ENCODE measurements at regions not wholly inside any gene's neighbourhood (a gene's known extent, or its start where the extent isn't known, plus 50 kb on each side); places are given as distances from the start of the nearest gene placed in this dataset.

DNA sequence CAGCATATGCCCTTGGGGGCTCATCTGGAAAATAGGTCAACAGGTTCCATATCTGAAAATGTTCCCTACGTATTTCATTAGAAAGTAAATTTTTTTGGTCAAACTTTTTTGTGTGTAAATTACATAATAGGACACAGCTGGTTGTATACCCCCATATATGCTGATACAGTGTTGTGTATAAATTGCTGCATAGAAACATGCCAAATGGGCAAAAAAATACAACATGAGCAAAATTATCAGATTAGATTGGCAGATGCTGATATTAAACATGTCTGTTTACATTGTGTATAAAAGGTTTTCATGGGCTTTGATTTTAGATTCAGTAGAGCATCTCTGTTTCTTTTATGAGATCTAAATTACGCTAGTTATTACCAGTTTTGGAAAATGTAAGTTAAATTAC, 2223.0 kb downstream of the MAT2B start:
- TF ChIP-seq, protein P1, sequence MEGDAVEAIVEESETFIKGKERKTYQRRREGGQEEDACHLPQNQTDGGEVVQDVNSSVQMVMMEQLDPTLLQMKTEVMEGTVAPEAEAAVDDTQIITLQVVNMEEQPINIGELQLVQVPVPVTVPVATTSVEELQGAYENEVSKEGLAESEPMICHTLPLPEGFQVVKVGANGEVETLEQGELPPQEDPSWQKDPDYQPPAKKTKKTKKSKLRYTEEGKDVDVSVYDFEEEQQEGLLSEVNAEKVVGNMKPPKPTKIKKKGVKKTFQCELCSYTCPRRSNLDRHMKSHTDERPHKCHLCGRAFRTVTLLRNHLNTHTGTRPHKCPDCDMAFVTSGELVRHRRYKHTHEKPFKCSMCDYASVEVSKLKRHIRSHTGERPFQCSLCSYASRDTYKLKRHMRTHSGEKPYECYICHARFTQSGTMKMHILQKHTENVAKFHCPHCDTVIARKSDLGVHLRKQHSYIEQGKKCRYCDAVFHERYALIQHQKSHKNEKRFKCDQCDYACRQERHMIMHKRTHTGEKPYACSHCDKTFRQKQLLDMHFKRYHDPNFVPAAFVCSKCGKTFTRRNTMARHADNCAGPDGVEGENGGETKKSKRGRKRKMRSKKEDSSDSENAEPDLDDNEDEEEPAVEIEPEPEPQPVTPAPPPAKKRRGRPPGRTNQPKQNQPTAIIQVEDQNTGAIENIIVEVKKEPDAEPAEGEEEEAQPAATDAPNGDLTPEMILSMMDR (conservative IDR thresholded peaks at IDR 0.05; ENCODE audit: control insufficient read depth, insufficient read depth, low read depth, low read length) = no peak
- no peak for DNase-seq (ENCODE audit: low read depth)
- no peak overlapping the region for H3K4me3 ChIP-seq (ENCODE audit: control insufficient read depth, low read depth, low read length)

DNA sequence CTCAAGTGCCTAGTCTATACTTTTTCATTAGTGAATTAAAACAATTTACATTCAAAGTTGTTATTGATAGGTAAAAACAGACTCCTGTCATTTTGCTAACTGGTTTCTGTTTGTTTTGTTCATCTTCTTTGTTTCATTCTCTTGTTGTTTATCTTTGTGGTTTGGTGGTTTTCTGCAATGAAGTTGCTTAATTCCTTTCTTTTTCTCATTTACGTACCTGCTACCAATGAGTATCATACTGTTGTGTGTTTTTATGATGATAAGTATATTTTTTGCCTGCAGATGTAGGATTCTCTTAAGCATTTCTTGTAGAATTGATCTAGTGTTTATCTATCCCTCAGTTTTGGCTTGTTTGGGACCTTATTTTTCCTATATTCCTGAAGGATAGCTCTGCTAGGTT, 2230.0 kb downstream of the MAT2B start:
- TF ChIP-seq, protein P1 (conservative IDR thresholded peaks at IDR 0.05; ENCODE audit: control insufficient read depth, insufficient read depth, low read depth, low read length) = no peak
- DNase-seq (ENCODE audit: low read depth) = no peak

GRCh38 chr5:165739079-165739741, 2233.8 kb downstream of the MAT2B start:
- no peak for DNase-seq (ENCODE audit: low read depth)
- no peak overlapping the region for H3K4me3 ChIP-seq (ENCODE audit: control insufficient read depth, low read depth, low read length)
- TF ChIP-seq, protein P1 (conservative IDR thresholded peaks at IDR 0.05; ENCODE audit: control insufficient read depth, insufficient read depth, low read depth, low read length) = no peak

More for the DNA sequence above, 2230.0 kb downstream of the MAT2B start:
- no peak overlapping the region for H3K4me3 ChIP-seq (ENCODE audit: control insufficient read depth, low read depth, low read length)

GRCh38 chr5:165757791-165758190, 2252.4 kb downstream of the MAT2B start:
- DNase-seq (ENCODE audit: low read depth) = no peak
- TF ChIP-seq, protein P1 (conservative IDR thresholded peaks at IDR 0.05; ENCODE audit: control insufficient read depth, insufficient read depth, low read depth, low read length) = no peak
- no peak overlapping the region for H3K4me3 ChIP-seq (ENCODE audit: control insufficient read depth, low read depth, low read length)

DNA sequence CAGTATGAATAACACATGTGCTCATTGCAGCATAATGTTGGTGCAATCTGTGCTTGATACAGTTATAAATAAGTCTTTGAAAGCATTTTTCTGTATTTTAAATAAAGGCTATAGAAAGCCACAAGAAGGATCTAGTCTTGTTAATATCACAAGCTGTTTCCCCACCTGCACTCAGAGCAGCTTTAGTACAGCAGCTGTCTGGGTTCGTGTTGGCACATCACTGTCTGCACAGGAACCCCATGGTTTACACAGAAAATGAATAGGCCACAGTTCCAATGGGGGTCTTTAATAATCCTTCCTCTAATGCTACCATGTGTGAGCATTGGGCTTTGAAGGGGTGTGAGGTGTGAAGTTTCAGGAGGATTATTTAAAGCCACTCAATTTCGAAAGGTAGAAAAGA, 2269.7 kb downstream of the MAT2B start:
- DNase-seq (ENCODE audit: low read depth) = no peak
- TF ChIP-seq, protein P1 (conservative IDR thresholded peaks at IDR 0.05; ENCODE audit: control insufficient read depth, insufficient read depth, low read depth, low read length) = no peak
- H3K4me3 ChIP-seq (ENCODE audit: control insufficient read depth, low read depth, low read length) = no peak overlapping the region

- DNase-seq (ENCODE audit: low read depth) = no peak
- TF ChIP-seq, protein P1 (conservative IDR thresholded peaks at IDR 0.05; ENCODE audit: control insufficient read depth, insufficient read depth, low read depth, low read length) = no peak
- no peak overlapping the region for H3K4me3 ChIP-seq (ENCODE audit: control insufficient read depth, low read depth, low read length)
Measured at GRCh38 chr5:165779505-165779904, 2274.1 kb downstream of the MAT2B start.

DNA sequence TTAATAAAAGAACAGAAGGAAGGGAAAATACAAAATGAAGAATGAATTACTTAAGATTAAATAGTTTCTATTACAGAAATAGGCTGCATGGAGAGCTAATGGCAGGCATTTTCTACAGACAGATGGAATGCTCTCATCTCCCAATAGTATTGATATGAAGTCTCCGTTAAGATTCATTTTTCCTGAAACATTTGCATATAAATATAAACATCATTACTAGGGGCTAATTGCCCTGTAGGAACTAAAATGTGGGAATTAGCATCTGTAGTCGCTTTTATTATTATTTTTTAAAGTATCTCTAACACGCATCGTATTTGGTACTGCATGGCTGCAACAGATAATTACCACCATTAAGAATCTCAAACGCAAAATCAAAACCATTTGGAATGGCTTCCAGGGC, 2275.5 kb downstream of the MAT2B start:
- DNase-seq (ENCODE audit: low read depth) = no peak
- TF ChIP-seq, protein P1 (conservative IDR thresholded peaks at IDR 0.05; ENCODE audit: control insufficient read depth, insufficient read depth, low read depth, low read length) = no peak
- H3K4me3 ChIP-seq (ENCODE audit: control insufficient read depth, low read depth, low read length) = no peak overlapping the region
